H1 (cell line): ENCODE measurements at regions not wholly inside any gene's neighbourhood (a gene's known extent, or its start where the extent isn't known, plus 50 kb on each side); places are given as distances from the start of the nearest gene placed in this dataset.

Source experiments
- CHD7 ChIP-seq: fragments of 300-600 bp; sonication (generic); IDR thresholded peaks from 2 replicates; pipeline ENCODE4 v1.7.1; 2012; ENCODE audit warnings: low read length, moderate library complexity, mild to moderate bottlenecking, inconsistent platforms; ENCODE audit not compliant: insufficient replicate concordance
- JUND ChIP-seq: IDR thresholded peaks from 2 replicates; pipeline ENCODE4 v1.6.1; 2011; ENCODE audit warnings: mild to moderate bottlenecking, improper control_type of control experiment, low read length

- TF ChIP-seq CHD7 (peak; percentile 85), JUND (peak; percentile 45; the same call in 1 of the 2 replicates)
These were observed 463.9 kb downstream of the ANXA1 start (continued) for GRCh38 chr9:73615557-73615956.
